ENCODE measurements at regions not wholly inside any gene's neighbourhood (a gene's known extent, or its start where the extent isn't known, plus 50 kb on each side); places are given as distances from the start of the nearest gene placed in this dataset.

DNA sequence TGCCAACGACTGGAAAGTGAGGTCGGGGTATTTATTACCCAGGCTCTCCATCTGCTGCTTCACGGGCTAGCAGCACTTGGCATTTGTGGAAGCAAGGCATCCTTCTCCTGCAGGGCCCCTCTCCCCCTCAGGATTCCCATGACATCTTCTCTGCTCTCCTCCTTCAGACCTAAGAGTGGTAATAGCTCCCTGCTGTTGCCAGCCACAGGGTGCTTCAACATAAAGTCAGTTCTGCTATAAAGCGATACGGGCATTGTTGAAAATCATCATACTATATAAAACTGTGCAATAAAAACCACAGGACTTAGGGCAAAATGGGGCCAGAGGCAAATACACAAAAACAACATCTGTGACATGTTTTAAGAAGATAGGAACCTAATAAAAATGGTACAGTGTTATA, 391.8 kb upstream of the ADAMTS9 start:
- H3K9ac ChIP-seq (ENCODE audit: low read length) = no peak overlapping the region
- DNase-seq (ENCODE audit: low read depth) = no peak
- H3K4me3 ChIP-seq (ENCODE audit: low read length) = no peak overlapping the region
- no peaks in the 10 kb centered on the region for H3K9me3 ChIP-seq (ENCODE audit: control insufficient read depth, low read length)
- peaks cover 9% of the 10 kb centered on the region for H3K27me3 ChIP-seq (replicated peaks; ENCODE audit: control insufficient read depth, insufficient read depth, low read length)
- no peaks in the 10 kb centered on the region for H3K36me3 ChIP-seq (ENCODE audit: control insufficient read depth, insufficient read depth, low read length, severe bottlenecking)
- no peaks in the 10 kb centered on the region for H3K4me1 ChIP-seq (ENCODE audit: control insufficient read depth, insufficient read depth, low read length)

DNA sequence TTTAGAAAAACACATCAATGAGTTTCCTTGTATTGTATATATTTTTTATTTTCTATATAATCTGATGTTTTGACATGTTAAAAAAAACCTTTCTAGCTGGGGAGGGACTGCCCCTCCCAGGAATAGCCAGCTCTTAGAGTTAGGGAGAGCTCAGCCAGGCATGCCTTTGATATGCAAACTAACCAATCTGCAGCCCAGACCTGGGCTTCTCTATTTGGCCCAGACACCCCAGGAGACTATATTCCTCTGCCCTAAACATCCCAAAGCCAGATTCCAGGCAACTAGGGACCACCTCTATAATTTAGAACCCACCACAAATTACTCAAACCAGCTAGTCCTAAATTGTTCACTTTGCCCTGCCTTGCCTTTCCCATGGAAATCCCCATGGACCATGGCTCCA, 390.9 kb upstream of the ADAMTS9 start:
- H3K9ac ChIP-seq (ENCODE audit: low read length) = no peak overlapping the region
- peaks cover 9% of the 10 kb centered on the region for H3K27me3 ChIP-seq (replicated peaks; ENCODE audit: control insufficient read depth, insufficient read depth, low read length)
- H3K36me3 ChIP-seq (ENCODE audit: control insufficient read depth, insufficient read depth, low read length, severe bottlenecking) = no peaks in the 10 kb centered on the region
- no peaks in the 10 kb centered on the region for H3K9me3 ChIP-seq (ENCODE audit: control insufficient read depth, low read length)
- no peaks in the 10 kb centered on the region for H3K4me1 ChIP-seq (ENCODE audit: control insufficient read depth, insufficient read depth, low read length)
- DNase-seq (ENCODE audit: low read depth) = no peak
- H3K4me3 ChIP-seq (ENCODE audit: low read length) = no peak overlapping the region

- H3K9ac ChIP-seq (ENCODE audit: low read length) = no peak overlapping the region
- no peaks in the 10 kb centered on the region for H3K36me3 ChIP-seq (ENCODE audit: control insufficient read depth, insufficient read depth, low read length, severe bottlenecking)
- DNase-seq (ENCODE audit: low read depth) = no peak
These were observed 389.3 kb upstream of the ADAMTS9 start for GRCh38 chr3:65077124-65077523.

DNA sequence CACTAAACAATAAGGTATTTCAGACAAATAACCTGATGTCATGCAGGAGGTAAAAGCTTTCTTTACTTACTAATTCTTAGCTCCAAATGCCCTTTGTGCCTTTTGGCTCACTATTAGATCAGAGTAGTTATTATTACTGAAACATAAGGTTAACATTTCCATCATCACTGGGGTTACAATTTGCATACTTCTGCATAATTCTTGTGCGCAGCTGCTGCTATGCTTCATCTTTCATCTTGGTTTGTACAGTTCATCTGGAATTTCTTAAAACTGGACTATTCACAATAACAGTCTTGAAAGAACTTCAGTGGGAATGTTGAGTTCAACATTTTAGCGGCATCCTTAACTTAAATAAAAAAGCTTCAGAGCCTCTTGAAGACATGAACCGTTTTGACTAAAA, 383.2 kb upstream of the ADAMTS9 start:
- DNase-seq (ENCODE audit: low read depth) = no peak
- no peak overlapping the region for H3K9ac ChIP-seq (ENCODE audit: low read length)
- peaks cover 3% of the 10 kb centered on the region for H3K9me3 ChIP-seq (ENCODE audit: control insufficient read depth, low read length)
- H3K4me1 ChIP-seq (ENCODE audit: control insufficient read depth, insufficient read depth, low read length) = peaks cover 10% of the 10 kb centered on the region
- H3K36me3 ChIP-seq (ENCODE audit: control insufficient read depth, insufficient read depth, low read length, severe bottlenecking) = no peaks in the 10 kb centered on the region
- H3K4me3 ChIP-seq (ENCODE audit: low read length) = no peak overlapping the region
- no peaks in the 10 kb centered on the region for H3K27me3 ChIP-seq (replicated peaks; ENCODE audit: control insufficient read depth, insufficient read depth, low read length)

More at GRCh38 chr3:65077124-65077523, 389.3 kb upstream of the ADAMTS9 start:
- peaks cover 9% of the 10 kb centered on the region for H3K27me3 ChIP-seq (replicated peaks; ENCODE audit: control insufficient read depth, insufficient read depth, low read length)
- no peak overlapping the region for H3K4me3 ChIP-seq (ENCODE audit: low read length)
- peaks cover 3% of the 10 kb centered on the region for H3K9me3 ChIP-seq (ENCODE audit: control insufficient read depth, low read length)
- peaks cover 1% of the 10 kb centered on the region for H3K4me1 ChIP-seq (ENCODE audit: control insufficient read depth, insufficient read depth, low read length)

GRCh38 chr3:65060904-65061303, 373.1 kb upstream of the ADAMTS9 start:
- Histone ChIP-seq H3K9ac (ENCODE audit: low read length) (no peak overlapping the region), H3K4me1 (ENCODE audit: control insufficient read depth, insufficient read depth, low read length) (no peaks in the 10 kb centered on the region), H3K9me3 (ENCODE audit: control insufficient read depth, low read length) (no peaks in the 10 kb centered on the region), H3K27me3 (replicated peaks; ENCODE audit: control insufficient read depth, insufficient read depth, low read length) (no peaks in the 10 kb centered on the region), H3K4me3 (ENCODE audit: low read length) (no peak overlapping the region), H3K36me3 (ENCODE audit: control insufficient read depth, insufficient read depth, low read length, severe bottlenecking) (no peaks in the 10 kb centered on the region)
- no peak for DNase-seq (ENCODE audit: low read depth)

DNA sequence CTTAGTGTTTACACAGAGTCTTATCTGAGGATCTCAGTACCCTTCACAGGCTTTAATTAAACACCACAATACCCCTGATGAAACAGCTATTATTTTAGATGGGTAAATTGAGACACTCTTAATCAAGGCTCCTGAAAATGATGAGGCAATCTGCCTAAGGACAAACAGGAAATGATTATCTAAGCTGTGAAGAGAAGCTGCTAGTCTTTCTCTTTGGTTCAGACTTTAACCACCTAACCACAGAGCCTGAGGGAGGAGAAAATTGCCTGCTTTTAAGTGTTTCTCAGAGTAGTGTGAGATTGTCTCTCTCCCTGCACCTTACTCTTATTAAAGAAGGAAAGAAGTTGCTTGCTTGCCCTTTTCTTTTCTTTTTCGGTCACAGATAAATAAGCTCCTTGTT, 364.3 kb upstream of the ADAMTS9 start:
- Histone ChIP-seq H3K4me3 (ENCODE audit: low read length) (no peak overlapping the region), H3K27me3 (replicated peaks; ENCODE audit: control insufficient read depth, insufficient read depth, low read length) (no peaks in the 10 kb centered on the region), H3K9me3 (ENCODE audit: control insufficient read depth, low read length) (peaks cover 4% of the 10 kb centered on the region), H3K36me3 (ENCODE audit: control insufficient read depth, insufficient read depth, low read length, severe bottlenecking) (no peaks in the 10 kb centered on the region), H3K9ac (ENCODE audit: low read length) (no peak overlapping the region), H3K4me1 (ENCODE audit: control insufficient read depth, insufficient read depth, low read length) (peaks cover 9% of the 10 kb centered on the region)
- DNase-seq (ENCODE audit: low read depth) = no peak

DNA sequence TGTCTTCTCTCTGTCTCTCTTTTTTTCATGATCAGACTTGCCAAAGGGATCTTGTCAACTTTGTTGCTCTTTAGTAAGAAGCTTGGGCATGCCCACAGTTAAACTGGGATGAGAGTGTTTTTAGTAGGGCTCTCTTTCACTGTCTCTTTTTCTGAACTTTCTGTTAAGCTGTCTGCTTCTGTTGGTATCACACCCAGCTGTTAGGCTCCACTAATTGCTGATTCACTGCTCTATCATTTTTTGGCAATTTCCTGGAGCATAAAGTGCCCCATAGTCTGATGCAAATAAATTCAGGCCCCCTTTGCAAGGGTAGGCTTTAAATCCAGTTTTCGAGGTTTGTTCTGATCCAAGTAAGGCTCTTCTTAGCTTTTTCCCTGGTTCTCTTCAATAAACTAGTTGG, 360.4 kb upstream of the ADAMTS9 start:
- no peaks in the 10 kb centered on the region for H3K36me3 ChIP-seq (ENCODE audit: control insufficient read depth, insufficient read depth, low read length, severe bottlenecking)
- no peak for DNase-seq (ENCODE audit: low read depth)
- no peak overlapping the region for H3K9ac ChIP-seq (ENCODE audit: low read length)
- peaks cover 19% of the 10 kb centered on the region for H3K9me3 ChIP-seq (ENCODE audit: control insufficient read depth, low read length)
- no peak overlapping the region for H3K4me3 ChIP-seq (ENCODE audit: low read length)
- H3K4me1 ChIP-seq (ENCODE audit: control insufficient read depth, insufficient read depth, low read length) = peaks cover 9% of the 10 kb centered on the region
- no peaks in the 10 kb centered on the region for H3K27me3 ChIP-seq (replicated peaks; ENCODE audit: control insufficient read depth, insufficient read depth, low read length)

- peaks cover 10% of the 10 kb centered on the region for H3K27me3 ChIP-seq (replicated peaks; ENCODE audit: control insufficient read depth, insufficient read depth, low read length)
- H3K4me3 ChIP-seq (ENCODE audit: low read length) = no peak overlapping the region
- H3K36me3 ChIP-seq (ENCODE audit: control insufficient read depth, insufficient read depth, low read length, severe bottlenecking) = no peaks in the 10 kb centered on the region
- H3K4me1 ChIP-seq (ENCODE audit: control insufficient read depth, insufficient read depth, low read length) = peaks cover 9% of the 10 kb centered on the region
- no peak overlapping the region for H3K9ac ChIP-seq (ENCODE audit: low read length)
- DNase-seq (ENCODE audit: low read depth) = no peak
- peaks cover 15% of the 10 kb centered on the region for H3K9me3 ChIP-seq (ENCODE audit: control insufficient read depth, low read length)
These were observed 357.3 kb upstream of the ADAMTS9 start for GRCh38 chr3:65045138-65045537.

- Histone ChIP-seq H3K36me3 (ENCODE audit: control insufficient read depth, insufficient read depth, low read length, severe bottlenecking) (no peaks in the 10 kb centered on the region), H3K27me3 (replicated peaks; ENCODE audit: control insufficient read depth, insufficient read depth, low read length) (peaks cover 10% of the 10 kb centered on the region), H3K9me3 (ENCODE audit: control insufficient read depth, low read length) (peaks cover 15% of the 10 kb centered on the region), H3K4me3 (ENCODE audit: low read length) (no peak overlapping the region), H3K4me1 (ENCODE audit: control insufficient read depth, insufficient read depth, low read length) (peaks cover 9% of the 10 kb centered on the region), H3K9ac (ENCODE audit: low read length) (no peak overlapping the region)
- no peak for DNase-seq (ENCODE audit: low read depth)
These were observed 356.6 kb upstream of the ADAMTS9 start for GRCh38 chr3:65044401-65044800.

DNA sequence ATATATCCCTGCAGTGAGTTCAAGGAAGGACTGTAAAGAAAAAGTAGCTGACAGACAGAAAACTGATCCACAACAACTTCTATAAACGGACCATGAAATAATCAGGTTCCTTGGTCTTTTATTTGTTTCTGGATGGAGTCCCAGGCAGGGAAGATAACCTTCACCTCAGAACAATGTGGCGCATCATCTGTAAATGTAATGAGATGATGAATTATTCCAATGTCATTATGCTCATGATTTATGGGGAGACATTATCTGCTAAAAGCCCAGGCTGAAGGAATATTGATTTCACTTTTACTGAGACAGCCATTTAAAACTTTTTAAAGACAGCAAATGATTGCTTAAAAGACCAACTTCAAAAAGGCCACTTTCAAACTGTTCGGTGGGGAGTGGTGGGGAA, 354.9 kb upstream of the ADAMTS9 start:
- Histone ChIP-seq H3K4me1 (ENCODE audit: control insufficient read depth, insufficient read depth, low read length) (no peaks in the 10 kb centered on the region), H3K27me3 (replicated peaks; ENCODE audit: control insufficient read depth, insufficient read depth, low read length) (peaks cover 10% of the 10 kb centered on the region), H3K9me3 (ENCODE audit: control insufficient read depth, low read length) (peaks cover 15% of the 10 kb centered on the region), H3K4me3 (ENCODE audit: low read length) (no peak overlapping the region), H3K36me3 (ENCODE audit: control insufficient read depth, insufficient read depth, low read length, severe bottlenecking) (no peaks in the 10 kb centered on the region), H3K9ac (ENCODE audit: low read length) (no peak overlapping the region)
- no peak for DNase-seq (ENCODE audit: low read depth)

DNA sequence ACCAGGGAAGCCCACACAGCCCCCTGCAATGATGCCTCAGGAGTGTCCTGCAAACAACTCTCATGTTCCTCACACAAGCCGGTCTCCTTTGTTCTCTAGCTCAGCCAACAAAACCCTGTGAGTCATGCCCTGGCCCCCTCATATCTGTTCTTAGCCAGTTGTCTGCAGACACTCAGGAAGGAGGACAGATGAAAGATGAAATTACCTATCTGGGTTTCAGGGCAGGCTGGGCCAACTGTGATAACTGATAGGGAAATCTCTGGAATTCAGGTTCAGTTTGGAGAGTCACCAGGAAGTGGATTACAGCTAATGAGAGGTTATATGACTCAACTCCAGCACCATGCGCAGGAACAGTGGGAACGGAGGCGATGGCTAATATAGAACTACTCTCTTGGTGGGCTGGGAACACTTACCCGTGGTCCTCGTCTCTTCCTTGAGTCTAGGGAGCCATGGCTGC, 352.0 kb upstream of the ADAMTS9 start:
- Histone ChIP-seq H3K9ac (ENCODE audit: low read length) (no peak overlapping the region), H3K27me3 (replicated peaks; ENCODE audit: control insufficient read depth, insufficient read depth, low read length) (peaks cover 10% of the 10 kb centered on the region), H3K36me3 (ENCODE audit: control insufficient read depth, insufficient read depth, low read length, severe bottlenecking) (no peaks in the 10 kb centered on the region), H3K4me1 (ENCODE audit: control insufficient read depth, insufficient read depth, low read length) (peaks cover 10% of the 10 kb centered on the region), H3K4me3 (ENCODE audit: low read length) (no peak overlapping the region), H3K9me3 (ENCODE audit: control insufficient read depth, low read length) (no peaks in the 10 kb centered on the region)
- peak; percentile 3 for DNase-seq (ENCODE audit: low read depth)

GRCh38 chr3:65037861-65038260, 350.1 kb upstream of the ADAMTS9 start:
- Histone ChIP-seq H3K9me3 (ENCODE audit: control insufficient read depth, low read length) (no peaks in the 10 kb centered on the region), H3K9ac (ENCODE audit: low read length) (no peak overlapping the region), H3K36me3 (ENCODE audit: control insufficient read depth, insufficient read depth, low read length, severe bottlenecking) (no peaks in the 10 kb centered on the region), H3K4me3 (ENCODE audit: low read length) (no peak overlapping the region), H3K4me1 (ENCODE audit: control insufficient read depth, insufficient read depth, low read length) (peaks cover 11% of the 10 kb centered on the region), H3K27me3 (replicated peaks; ENCODE audit: control insufficient read depth, insufficient read depth, low read length) (peaks cover 10% of the 10 kb centered on the region)
- no peak for DNase-seq (ENCODE audit: low read depth)
